ENCODE measurements at regions not wholly inside any gene's neighbourhood (a gene's known extent, or its start where the extent isn't known, plus 50 kb on each side); places are given as distances from the start of the nearest gene placed in this dataset.

- no peak overlapping the region for H3K4me3 ChIP-seq (ENCODE audit: low read depth in 1 of 3, low read length in 3 of 3)
- H3K4me1 ChIP-seq (ENCODE audit: control insufficient read depth in 4 of 4, insufficient read depth in 4 of 4, low read length in 3 of 4): no peaks in the 10 kb centered on the region
- no peak overlapping the region for H3K27ac ChIP-seq (ENCODE audit: low read depth in 1 of 2, low read length in 2 of 2)
- H3K9ac ChIP-seq (ENCODE audit: low read depth in 1 of 2, low read length in 2 of 2): no peak overlapping the region
- H3K36me3 ChIP-seq (ENCODE audit: control insufficient read depth in 4 of 4, insufficient read depth in 3 of 4, low read depth in 1 of 4, low read length in 3 of 4): no peaks in the 10 kb centered on the region
- TF ChIP-seq RAD21 (IDR thresholded peaks at IDR 0.05) (no peak), TAF1 (conservative IDR thresholded peaks at IDR 0.05) (no peak), FOXA2 (IDR thresholded peaks at IDR 0.05) (no peak), JUND (IDR thresholded peaks at IDR 0.05) (no peak), ZBTB33 (IDR thresholded peaks at IDR 0.05) (no peak)
- TF ChIP-seq, protein P1, sequence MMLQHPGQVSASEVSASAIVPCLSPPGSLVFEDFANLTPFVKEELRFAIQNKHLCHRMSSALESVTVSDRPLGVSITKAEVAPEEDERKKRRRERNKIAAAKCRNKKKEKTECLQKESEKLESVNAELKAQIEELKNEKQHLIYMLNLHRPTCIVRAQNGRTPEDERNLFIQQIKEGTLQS (IDR thresholded peaks at IDR 0.05): no peak
- H3K9me3 ChIP-seq (ENCODE audit: control insufficient read depth in 4 of 4, low read length in 3 of 4): no peaks in the 10 kb centered on the region
- DNase-seq (ENCODE audit: low spot score): no peak
- H3K27me3 ChIP-seq (ENCODE audit: control insufficient read depth in 4 of 4, insufficient read depth in 4 of 4, low read length in 3 of 4): no peaks in the 10 kb centered on the region
- 54% methylated on average over 1 of the region's 1 CpG for WGBS
These were observed 234.8 kb upstream of the HHIP start for GRCh38 chr4:144411119-144411518.

DNA sequence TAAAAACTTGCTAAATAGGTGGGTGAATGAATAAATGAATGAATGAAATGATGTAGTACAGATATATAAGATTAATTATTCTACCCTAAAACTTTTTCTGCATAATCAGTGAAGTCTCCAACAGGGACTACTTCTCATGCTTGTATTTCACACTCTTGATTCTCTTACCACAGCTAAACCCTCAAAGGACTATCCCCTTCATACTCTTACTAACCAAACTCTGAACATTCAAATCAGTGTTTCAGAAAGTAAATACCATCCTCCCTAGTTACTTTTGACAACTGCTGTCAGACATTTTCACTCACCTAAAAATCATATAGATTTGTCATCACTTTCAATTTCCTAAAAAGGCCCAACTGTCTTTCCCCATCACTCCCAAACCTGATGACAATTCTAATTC lies 234.3 kb upstream of the HHIP start:
- DNase-seq (ENCODE audit: low spot score): no peak
- Histone ChIP-seq H3K27ac (ENCODE audit: low read depth in 1 of 2, low read length in 2 of 2) (no peak overlapping the region), H3K27me3 (ENCODE audit: control insufficient read depth in 4 of 4, insufficient read depth in 4 of 4, low read length in 3 of 4) (no peaks in the 10 kb centered on the region), H3K9ac (ENCODE audit: low read depth in 1 of 2, low read length in 2 of 2) (no peak overlapping the region), H3K4me1 (ENCODE audit: control insufficient read depth in 4 of 4, insufficient read depth in 4 of 4, low read length in 3 of 4) (no peaks in the 10 kb centered on the region), H3K9me3 (ENCODE audit: control insufficient read depth in 4 of 4, low read length in 3 of 4) (no peaks in the 10 kb centered on the region), H3K36me3 (ENCODE audit: control insufficient read depth in 4 of 4, insufficient read depth in 3 of 4, low read depth in 1 of 4, low read length in 3 of 4) (no peaks in the 10 kb centered on the region), H3K4me3 (ENCODE audit: low read depth in 1 of 3, low read length in 3 of 3) (no peak overlapping the region)
- TF ChIP-seq HNF4A (conservative IDR thresholded peaks at IDR 0.05) (no peak), JUND (IDR thresholded peaks at IDR 0.05) (no peak), ZBTB33 (IDR thresholded peaks at IDR 0.05) (no peak), EGR1 (IDR thresholded peaks at IDR 0.05; ENCODE audit: low read depth in 2 of 2) (no peak), TAF1 (conservative IDR thresholded peaks at IDR 0.05) (no peak), RXRA (IDR thresholded peaks at IDR 0.05) (no peak), YY1 (IDR thresholded peaks at IDR 0.05) (no peak)

DNA sequence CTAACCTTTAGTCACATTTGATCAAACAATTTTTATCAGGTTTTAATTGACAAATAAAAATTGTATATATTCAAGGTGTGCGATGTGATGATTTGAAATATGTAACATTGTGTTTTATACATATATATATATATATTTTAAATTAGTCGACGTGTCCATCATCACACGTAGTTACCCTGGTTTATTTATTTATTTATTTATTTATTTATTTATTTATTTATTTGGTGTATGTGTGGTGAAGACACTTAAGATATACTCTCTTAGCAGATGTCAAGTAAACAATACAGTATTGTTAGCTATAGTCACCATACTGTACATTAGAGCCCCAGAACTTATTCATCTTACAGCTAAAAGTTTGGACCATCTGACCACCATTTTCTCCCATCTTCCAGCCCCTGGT lies 224.9 kb upstream of the HHIP start:
- no peaks in the 10 kb centered on the region for H3K4me1 ChIP-seq (ENCODE audit: control insufficient read depth in 4 of 4, insufficient read depth in 4 of 4, low read length in 3 of 4)
- H3K4me3 ChIP-seq (ENCODE audit: low read depth in 1 of 3, low read length in 3 of 3): no peak overlapping the region
- H3K27me3 ChIP-seq (ENCODE audit: control insufficient read depth in 4 of 4, insufficient read depth in 4 of 4, low read length in 3 of 4): peaks cover 0 to 3% (median 0%) of the 10 kb centered on the region in 4 donors
- H3K9ac ChIP-seq (ENCODE audit: low read depth in 1 of 2, low read length in 2 of 2): no peak overlapping the region
- TF ChIP-seq RXRA (IDR thresholded peaks at IDR 0.05) (no peak), HNF4A (conservative IDR thresholded peaks at IDR 0.05) (no peak), HNF4G (IDR thresholded peaks at IDR 0.05) (no peak), GABPA (IDR thresholded peaks at IDR 0.05 in 1 of 2, conservative IDR thresholded peaks at IDR 0.05 in 1 of 2) (no peak), FOXA2 (IDR thresholded peaks at IDR 0.05) (no peak), EGR1 (IDR thresholded peaks at IDR 0.05; ENCODE audit: low read depth in 2 of 2) (no peak), ZBTB33 (IDR thresholded peaks at IDR 0.05) (no peak), TAF1 (conservative IDR thresholded peaks at IDR 0.05) (no peak), RAD21 (IDR thresholded peaks at IDR 0.05) (no peak)
- TF ChIP-seq, protein P2, sequence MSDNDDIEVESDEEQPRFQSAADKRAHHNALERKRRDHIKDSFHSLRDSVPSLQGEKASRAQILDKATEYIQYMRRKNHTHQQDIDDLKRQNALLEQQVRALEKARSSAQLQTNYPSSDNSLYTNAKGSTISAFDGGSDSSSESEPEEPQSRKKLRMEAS (IDR thresholded peaks at IDR 0.05): no peak
- TF ChIP-seq, protein P1 (IDR thresholded peaks at IDR 0.05): no peak
- TF ChIP-seq, protein P3, sequence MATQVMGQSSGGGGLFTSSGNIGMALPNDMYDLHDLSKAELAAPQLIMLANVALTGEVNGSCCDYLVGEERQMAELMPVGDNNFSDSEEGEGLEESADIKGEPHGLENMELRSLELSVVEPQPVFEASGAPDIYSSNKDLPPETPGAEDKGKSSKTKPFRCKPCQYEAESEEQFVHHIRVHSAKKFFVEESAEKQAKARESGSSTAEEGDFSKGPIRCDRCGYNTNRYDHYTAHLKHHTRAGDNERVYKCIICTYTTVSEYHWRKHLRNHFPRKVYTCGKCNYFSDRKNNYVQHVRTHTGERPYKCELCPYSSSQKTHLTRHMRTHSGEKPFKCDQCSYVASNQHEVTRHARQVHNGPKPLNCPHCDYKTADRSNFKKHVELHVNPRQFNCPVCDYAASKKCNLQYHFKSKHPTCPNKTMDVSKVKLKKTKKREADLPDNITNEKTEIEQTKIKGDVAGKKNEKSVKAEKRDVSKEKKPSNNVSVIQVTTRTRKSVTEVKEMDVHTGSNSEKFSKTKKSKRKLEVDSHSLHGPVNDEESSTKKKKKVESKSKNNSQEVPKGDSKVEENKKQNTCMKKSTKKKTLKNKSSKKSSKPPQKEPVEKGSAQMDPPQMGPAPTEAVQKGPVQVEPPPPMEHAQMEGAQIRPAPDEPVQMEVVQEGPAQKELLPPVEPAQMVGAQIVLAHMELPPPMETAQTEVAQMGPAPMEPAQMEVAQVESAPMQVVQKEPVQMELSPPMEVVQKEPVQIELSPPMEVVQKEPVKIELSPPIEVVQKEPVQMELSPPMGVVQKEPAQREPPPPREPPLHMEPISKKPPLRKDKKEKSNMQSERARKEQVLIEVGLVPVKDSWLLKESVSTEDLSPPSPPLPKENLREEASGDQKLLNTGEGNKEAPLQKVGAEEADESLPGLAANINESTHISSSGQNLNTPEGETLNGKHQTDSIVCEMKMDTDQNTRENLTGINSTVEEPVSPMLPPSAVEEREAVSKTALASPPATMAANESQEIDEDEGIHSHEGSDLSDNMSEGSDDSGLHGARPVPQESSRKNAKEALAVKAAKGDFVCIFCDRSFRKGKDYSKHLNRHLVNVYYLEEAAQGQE (IDR thresholded peaks at IDR 0.05): no peak
- H3K36me3 ChIP-seq (ENCODE audit: control insufficient read depth in 4 of 4, insufficient read depth in 3 of 4, low read depth in 1 of 4, low read length in 3 of 4): no peaks in the 10 kb centered on the region
- no peak overlapping the region for H3K27ac ChIP-seq (ENCODE audit: low read depth in 1 of 2, low read length in 2 of 2)
- WGBS: 96% methylated on average over 4 of the region's 4 CpGs
- DNase-seq (ENCODE audit: low spot score): no peak
- no peaks in the 10 kb centered on the region for H3K9me3 ChIP-seq (ENCODE audit: control insufficient read depth in 4 of 4, low read length in 3 of 4)

Measured in liver (tissue), 7 donors.